ENCODE measurements at regions not wholly inside any gene's neighbourhood (a gene's known extent, or its start where the extent isn't known, plus 50 kb on each side); places are given as distances from the start of the nearest gene placed in this dataset.

DNA sequence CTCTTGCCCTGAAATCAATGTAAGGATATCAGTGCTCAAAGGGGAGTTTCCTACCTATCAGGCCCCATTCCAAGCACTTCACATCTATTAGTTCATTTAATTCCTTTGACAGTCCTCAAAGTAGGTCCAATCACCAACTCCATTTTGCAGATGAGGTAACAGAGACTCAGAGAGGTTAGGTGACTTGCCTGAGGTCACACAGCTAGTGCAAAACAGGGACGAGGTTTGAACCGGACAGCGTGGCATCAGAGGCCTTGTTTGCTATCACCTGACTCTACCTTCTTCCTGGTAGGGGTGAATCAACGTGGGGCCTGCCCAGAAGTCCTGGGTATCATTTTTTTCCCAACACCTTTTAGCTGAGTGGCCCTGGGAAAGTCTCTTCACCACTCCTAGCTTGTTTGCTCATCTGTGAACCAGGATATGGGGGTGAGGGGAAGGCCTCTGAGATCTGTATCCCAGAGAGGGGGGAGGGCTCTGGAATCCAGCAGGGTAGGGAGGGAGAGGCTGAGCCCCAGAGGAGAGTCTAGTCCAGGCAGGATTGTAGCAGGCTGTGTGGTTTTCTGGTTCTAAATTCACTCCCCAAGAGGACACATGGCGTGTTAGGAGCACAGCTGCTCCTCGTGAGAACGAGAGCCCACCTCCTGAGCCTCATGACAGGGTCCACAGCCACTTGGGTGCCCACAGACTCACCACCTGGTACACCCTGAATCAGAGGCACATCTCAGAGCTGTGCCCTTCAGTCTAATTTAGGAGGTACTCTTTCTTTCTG lies 174.7 kb downstream of the MN1 start:
- no peak overlapping the region for H3K27ac ChIP-seq (ENCODE audit: low read depth, low read length)
- H3K9me3 ChIP-seq (ENCODE audit: control insufficient read depth, insufficient read depth, low read length): no peaks in the 10 kb centered on the region
- no peaks in the 10 kb centered on the region for H3K27me3 ChIP-seq (ENCODE audit: control insufficient read depth, insufficient read depth, low read length)
- peaks cover 15% of the 10 kb centered on the region for H3K4me1 ChIP-seq (ENCODE audit: control insufficient read depth, insufficient read depth, low read length)
- no peak overlapping the region for H3K9ac ChIP-seq (ENCODE audit: low read depth, low read length)
- no peak overlapping the region for H3K4me3 ChIP-seq (ENCODE audit: low read depth, low read length)
- no peaks in the 10 kb centered on the region for H3K36me3 ChIP-seq (ENCODE audit: control insufficient read depth, insufficient read depth, low read length)

DNA sequence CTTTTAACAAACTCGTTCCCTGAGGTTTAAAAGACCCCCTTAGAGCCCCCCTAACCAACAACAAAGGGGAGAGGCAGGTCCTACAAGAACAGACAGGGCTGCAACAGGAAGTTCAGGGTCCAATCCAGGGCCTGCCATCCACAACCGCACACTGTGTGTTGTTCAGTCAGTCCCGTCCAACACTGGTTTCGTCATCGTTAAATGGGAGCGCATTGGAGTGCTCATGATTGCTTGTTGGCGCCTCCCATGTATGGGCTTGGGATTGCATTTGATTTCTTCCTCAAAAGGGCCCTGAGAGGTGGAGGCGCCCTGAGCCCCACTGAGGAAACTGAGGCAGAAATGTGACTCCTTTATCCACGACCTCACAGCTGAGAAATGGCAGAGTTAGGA lies 174.1 kb downstream of the MN1 start:
- peaks cover 15% of the 10 kb centered on the region for H3K4me1 ChIP-seq (ENCODE audit: control insufficient read depth, insufficient read depth, low read length)
- no peaks in the 10 kb centered on the region for H3K9me3 ChIP-seq (ENCODE audit: control insufficient read depth, insufficient read depth, low read length)
- H3K4me3 ChIP-seq (ENCODE audit: low read depth, low read length): no peak overlapping the region
- no peaks in the 10 kb centered on the region for H3K36me3 ChIP-seq (ENCODE audit: control insufficient read depth, insufficient read depth, low read length)
- no peaks in the 10 kb centered on the region for H3K27me3 ChIP-seq (ENCODE audit: control insufficient read depth, insufficient read depth, low read length)
- no peak overlapping the region for H3K27ac ChIP-seq (ENCODE audit: low read depth, low read length)
- no peak overlapping the region for H3K9ac ChIP-seq (ENCODE audit: low read depth, low read length)

DNA sequence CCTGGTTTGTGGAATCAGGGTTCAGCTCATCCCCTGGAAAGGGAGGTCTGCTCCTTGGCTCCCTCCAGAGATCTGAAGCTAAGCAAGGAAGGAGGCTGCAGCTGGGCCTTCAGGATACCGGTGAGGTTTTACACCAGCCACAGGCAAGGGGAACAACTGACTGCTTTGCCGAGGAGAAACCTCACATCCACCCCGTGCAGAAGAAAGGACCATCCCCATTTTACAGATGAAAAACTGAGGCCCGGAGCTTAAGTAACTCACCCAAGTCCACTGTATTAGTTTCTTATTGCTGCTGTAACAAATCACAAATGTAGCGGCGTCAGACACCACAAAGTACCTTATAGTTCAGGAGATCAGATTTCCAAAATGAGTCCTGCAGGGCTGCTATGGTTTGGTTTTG lies 173.7 kb downstream of the MN1 start:
- peaks cover 15% of the 10 kb centered on the region for H3K4me1 ChIP-seq (ENCODE audit: control insufficient read depth, insufficient read depth, low read length)
- H3K27ac ChIP-seq (ENCODE audit: low read depth, low read length): no peak overlapping the region
- H3K27me3 ChIP-seq (ENCODE audit: control insufficient read depth, insufficient read depth, low read length): no peaks in the 10 kb centered on the region
- H3K9me3 ChIP-seq (ENCODE audit: control insufficient read depth, insufficient read depth, low read length): no peaks in the 10 kb centered on the region
- H3K36me3 ChIP-seq (ENCODE audit: control insufficient read depth, insufficient read depth, low read length): no peaks in the 10 kb centered on the region
- H3K4me3 ChIP-seq (ENCODE audit: low read depth, low read length): no peak overlapping the region
- H3K9ac ChIP-seq (ENCODE audit: low read depth, low read length): no peak overlapping the region

DNA sequence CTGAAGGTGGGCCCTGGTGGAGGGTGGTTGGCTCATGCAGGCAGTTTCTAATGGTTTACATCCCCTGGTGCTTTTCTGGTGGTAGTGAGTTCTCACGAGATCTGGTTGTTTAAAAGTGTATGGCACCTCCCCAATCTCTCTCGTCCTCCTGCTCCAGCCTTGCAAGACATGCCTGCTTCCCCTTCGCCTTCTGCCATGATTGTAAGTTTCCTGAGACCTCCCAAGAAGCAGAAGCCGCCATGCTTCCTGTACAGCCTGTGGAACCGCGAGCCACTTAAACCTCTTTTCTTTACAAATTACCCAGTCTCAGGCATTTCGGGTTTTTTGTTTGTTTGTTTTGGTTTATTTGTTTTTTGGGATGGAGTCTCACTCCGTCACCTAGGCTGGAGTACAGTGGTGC lies 173.2 kb downstream of the MN1 start:
- no peaks in the 10 kb centered on the region for H3K9me3 ChIP-seq (ENCODE audit: control insufficient read depth, insufficient read depth, low read length)
- H3K27ac ChIP-seq (ENCODE audit: low read depth, low read length): no peak overlapping the region
- H3K27me3 ChIP-seq (ENCODE audit: control insufficient read depth, insufficient read depth, low read length): no peaks in the 10 kb centered on the region
- H3K4me3 ChIP-seq (ENCODE audit: low read depth, low read length): no peak overlapping the region
- peaks cover 15% of the 10 kb centered on the region for H3K4me1 ChIP-seq (ENCODE audit: control insufficient read depth, insufficient read depth, low read length)
- H3K36me3 ChIP-seq (ENCODE audit: control insufficient read depth, insufficient read depth, low read length): no peaks in the 10 kb centered on the region
- no peak overlapping the region for H3K9ac ChIP-seq (ENCODE audit: low read depth, low read length)

DNA sequence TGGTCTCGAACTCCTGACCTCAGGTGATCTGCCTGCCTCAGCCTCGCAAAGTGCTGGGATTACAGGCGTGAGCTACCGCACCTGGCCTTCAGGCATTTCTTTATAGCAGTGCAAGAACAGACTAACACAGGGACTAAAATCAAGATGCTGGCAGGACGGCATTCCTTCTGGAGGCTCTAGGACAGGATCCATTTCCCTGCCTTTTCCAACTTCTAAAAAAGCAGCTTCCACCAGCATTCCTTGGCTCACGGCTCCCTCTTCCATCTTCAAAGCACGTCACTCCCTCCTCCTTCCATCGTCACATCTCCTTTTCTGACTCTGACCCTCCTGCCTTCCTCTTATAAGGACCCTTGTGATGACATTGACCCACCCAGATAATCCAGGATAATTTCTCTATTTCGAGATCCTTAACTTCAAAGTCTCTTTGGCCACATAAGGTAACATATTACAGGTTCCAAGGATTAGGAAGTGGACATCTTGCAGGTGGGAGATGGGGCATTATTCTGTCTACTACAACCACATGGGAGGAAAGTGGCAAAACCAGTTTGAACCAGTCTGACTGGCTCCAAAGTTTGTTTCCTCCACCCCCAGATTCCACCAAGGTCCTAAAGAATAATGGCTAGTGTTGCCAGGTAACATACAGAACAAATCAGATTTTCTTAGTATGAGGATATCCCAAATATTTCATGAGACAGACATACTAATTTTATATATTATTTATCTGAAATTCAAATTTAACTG lies 172.5 kb downstream of the MN1 start:
- Histone ChIP-seq H3K27me3 (ENCODE audit: control insufficient read depth, insufficient read depth, low read length) (no peaks in the 10 kb centered on the region), H3K27ac (ENCODE audit: low read depth, low read length) (no peak overlapping the region)

DNA sequence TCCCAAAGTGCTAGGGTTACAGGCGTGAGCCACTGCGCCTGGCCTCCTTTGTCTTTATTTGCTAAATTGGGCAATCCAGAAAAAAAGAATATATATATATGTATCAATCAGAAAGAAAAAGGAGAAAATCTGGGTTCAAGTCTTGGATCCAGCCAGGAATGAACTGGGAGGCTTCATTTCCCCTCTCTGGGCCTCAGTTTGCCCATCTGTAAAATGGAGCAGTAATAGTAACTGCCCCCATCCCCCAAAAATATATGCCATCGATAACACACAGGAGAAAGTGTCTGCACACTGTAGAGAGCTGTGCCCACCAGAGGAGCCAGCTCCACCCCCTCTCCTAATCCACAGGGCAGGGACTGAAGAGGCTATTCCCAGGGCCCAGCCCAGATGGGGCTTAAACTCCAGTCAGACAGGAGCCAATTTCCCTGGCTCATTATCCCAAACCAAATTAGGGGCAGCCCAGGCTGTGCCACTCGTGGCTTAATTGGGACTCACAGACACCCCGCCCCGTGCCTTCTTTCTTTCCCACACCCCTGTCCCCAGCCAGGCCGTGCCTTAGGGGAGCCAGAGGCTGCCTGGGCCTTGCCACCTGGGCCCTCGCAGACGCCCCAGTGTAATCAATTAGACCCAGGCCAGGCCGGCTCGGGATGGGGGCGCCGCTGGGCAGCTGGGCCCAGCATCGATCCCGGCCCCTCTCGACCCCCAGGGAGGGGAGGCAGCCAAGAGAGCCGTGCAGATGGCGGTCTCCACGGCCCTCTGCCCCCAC lies 171.5 kb downstream of the MN1 start:
- Histone ChIP-seq H3K27ac (ENCODE audit: low read depth, low read length) (peak overlapping the region; percentile 35), H3K9me3 (ENCODE audit: control insufficient read depth, insufficient read depth, low read length) (no peaks in the 10 kb centered on the region), H3K27me3 (ENCODE audit: control insufficient read depth, insufficient read depth, low read length) (no peaks in the 10 kb centered on the region), H3K4me1 (ENCODE audit: control insufficient read depth, insufficient read depth, low read length) (peaks cover 15% of the 10 kb centered on the region), H3K4me3 (ENCODE audit: low read depth, low read length) (no peak overlapping the region), H3K9ac (ENCODE audit: low read depth, low read length) (no peak overlapping the region), H3K36me3 (ENCODE audit: control insufficient read depth, insufficient read depth, low read length) (no peaks in the 10 kb centered on the region)

More for the DNA sequence above, 172.5 kb downstream of the MN1 start:
- H3K4me1 ChIP-seq (ENCODE audit: control insufficient read depth, insufficient read depth, low read length): peaks cover 15% of the 10 kb centered on the region
- no peaks in the 10 kb centered on the region for H3K36me3 ChIP-seq (ENCODE audit: control insufficient read depth, insufficient read depth, low read length)
- no peak overlapping the region for H3K4me3 ChIP-seq (ENCODE audit: low read depth, low read length)
- no peaks in the 10 kb centered on the region for H3K9me3 ChIP-seq (ENCODE audit: control insufficient read depth, insufficient read depth, low read length)
- no peak overlapping the region for H3K9ac ChIP-seq (ENCODE audit: low read depth, low read length)

DNA sequence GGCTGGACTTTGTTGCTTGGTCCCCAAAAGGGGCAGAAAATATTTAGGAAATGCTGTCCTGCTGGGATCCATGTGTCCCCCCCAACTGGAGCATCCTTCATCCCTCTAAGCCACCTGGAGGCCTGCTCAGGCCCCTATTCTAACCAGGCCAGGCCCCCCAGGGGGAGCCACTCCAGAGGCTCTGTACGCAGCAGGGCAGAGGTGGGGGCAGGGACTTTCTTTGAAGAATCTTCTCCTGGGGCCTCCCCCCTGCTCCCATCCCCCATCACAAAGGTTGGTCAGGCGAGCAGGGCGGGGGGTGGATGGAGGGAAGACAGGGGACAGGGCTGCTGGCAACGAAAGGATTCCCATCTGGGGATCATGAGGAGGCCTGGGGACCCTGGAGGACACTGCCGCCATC lies 170.8 kb downstream of the MN1 start:
- peaks cover 15% of the 10 kb centered on the region for H3K4me1 ChIP-seq (ENCODE audit: control insufficient read depth, insufficient read depth, low read length)
- H3K27ac ChIP-seq (ENCODE audit: low read depth, low read length): peak overlapping the region; percentile 35
- no peaks in the 10 kb centered on the region for H3K27me3 ChIP-seq (ENCODE audit: control insufficient read depth, insufficient read depth, low read length)
- H3K9ac ChIP-seq (ENCODE audit: low read depth, low read length): no peak overlapping the region
- no peaks in the 10 kb centered on the region for H3K9me3 ChIP-seq (ENCODE audit: control insufficient read depth, insufficient read depth, low read length)
- no peaks in the 10 kb centered on the region for H3K36me3 ChIP-seq (ENCODE audit: control insufficient read depth, insufficient read depth, low read length)
- H3K4me3 ChIP-seq (ENCODE audit: low read depth, low read length): 0 out of 2 replicates have a peak overlapping the region, but pooled peaks have one; percentile 7

DNA sequence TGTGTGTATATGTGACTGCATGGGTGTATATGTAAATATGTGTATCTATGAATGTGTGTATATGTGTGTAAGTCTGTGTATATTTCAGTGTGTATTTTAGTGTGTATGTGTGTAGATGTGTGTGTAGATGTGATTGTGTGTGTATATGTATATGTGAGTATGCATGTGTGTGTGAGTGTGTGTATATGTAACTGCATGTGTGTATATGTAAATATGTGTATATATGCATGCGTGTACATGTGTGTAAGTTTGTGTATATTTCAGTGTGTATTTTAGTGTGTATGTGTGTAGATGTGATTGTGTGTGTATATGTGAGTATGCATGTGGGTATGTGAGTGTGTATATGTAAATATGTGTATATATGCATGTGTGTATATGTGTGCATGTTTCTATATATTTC lies 169.9 kb downstream of the MN1 start:
- H3K27ac ChIP-seq (ENCODE audit: low read depth, low read length): no peak overlapping the region

DNA sequence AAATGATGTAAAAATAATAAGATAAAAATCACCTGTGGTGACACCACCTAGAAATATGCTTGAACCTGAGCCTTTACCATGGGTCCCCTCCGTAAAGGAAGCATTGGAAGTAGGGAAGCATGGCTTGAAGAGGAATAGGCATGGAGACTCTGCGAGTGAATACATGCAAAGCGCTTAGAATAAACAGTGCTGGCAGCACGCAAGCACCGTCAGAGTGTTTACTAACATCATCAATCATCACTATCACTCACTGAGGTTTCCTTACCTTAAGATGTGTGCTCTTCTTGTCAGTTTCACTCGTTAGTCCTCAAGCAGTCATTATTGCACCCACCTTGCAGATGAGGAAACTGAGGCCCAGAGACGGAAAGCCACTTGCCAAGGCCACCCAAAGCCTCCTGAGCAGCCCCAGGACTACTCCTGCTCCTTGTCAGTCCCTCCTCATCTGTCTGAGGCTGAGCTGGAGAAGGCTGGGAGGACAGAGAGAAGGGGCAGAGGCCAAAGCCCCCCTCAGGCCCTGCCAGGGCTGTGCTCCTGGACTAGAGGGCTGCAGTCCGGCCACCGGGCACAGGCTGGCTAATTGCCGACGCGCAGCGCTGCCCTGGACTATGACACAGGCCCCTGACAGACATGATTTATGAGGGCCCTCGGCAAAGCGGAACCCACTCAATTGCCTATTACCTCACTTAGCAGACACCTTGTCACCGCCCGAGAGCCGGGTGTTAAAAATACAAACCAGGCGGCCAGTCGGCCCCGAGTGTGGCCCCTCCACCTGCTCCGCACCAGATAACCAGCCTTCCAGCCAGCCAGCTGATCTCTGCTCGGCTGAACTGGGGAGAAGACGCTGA lies 168.9 kb downstream of the MN1 start:
- Histone ChIP-seq H3K36me3 (ENCODE audit: control insufficient read depth, insufficient read depth, low read length) (no peaks in the 10 kb centered on the region), H3K9ac (ENCODE audit: low read depth, low read length) (no peak overlapping the region), H3K27ac (ENCODE audit: low read depth, low read length) (no peak overlapping the region), H3K4me1 (ENCODE audit: control insufficient read depth, insufficient read depth, low read length) (peaks cover 18% of the 10 kb centered on the region), H3K9me3 (ENCODE audit: control insufficient read depth, insufficient read depth, low read length) (no peaks in the 10 kb centered on the region), H3K4me3 (ENCODE audit: low read depth, low read length) (no peak overlapping the region), H3K27me3 (ENCODE audit: control insufficient read depth, insufficient read depth, low read length) (no peaks in the 10 kb centered on the region)

More for the DNA sequence above, 169.9 kb downstream of the MN1 start:
- Histone ChIP-seq H3K27me3 (ENCODE audit: control insufficient read depth, insufficient read depth, low read length) (no peaks in the 10 kb centered on the region), H3K4me1 (ENCODE audit: control insufficient read depth, insufficient read depth, low read length) (peaks cover 15% of the 10 kb centered on the region), H3K9me3 (ENCODE audit: control insufficient read depth, insufficient read depth, low read length) (no peaks in the 10 kb centered on the region), H3K4me3 (ENCODE audit: low read depth, low read length) (no peak overlapping the region), H3K36me3 (ENCODE audit: control insufficient read depth, insufficient read depth, low read length) (no peaks in the 10 kb centered on the region), H3K9ac (ENCODE audit: low read depth, low read length) (no peak overlapping the region)

DNA sequence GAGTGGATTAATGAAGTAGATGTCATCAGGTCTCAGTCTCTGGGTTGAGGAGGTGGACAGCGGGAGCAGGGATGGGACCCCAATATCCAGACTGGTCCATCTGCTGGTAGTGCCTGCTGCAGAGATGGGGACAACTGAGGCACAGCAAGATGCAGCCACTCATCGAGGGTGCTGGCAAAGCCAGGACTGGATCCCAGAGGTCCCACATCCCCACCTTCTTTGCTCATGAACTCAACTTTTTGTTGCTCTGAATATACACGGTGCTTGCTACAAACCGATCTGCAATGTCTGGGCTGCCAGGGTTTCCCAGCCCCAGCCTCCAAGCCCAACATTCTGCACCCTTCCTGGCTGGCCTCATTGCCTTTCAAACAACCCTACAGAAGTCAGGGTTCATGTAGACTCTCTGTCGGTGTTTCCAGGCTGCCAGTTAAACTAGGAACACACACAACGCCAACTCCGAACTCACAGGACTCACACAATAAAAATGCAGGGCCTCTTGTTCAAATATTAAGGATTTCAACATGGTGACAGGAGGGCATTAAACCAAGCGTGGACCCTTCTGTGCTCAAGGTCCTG lies 168.2 kb downstream of the MN1 start:
- H3K27ac ChIP-seq (ENCODE audit: low read depth, low read length): no peak overlapping the region
- no peaks in the 10 kb centered on the region for H3K27me3 ChIP-seq (ENCODE audit: control insufficient read depth, insufficient read depth, low read length)
- no peak overlapping the region for H3K9ac ChIP-seq (ENCODE audit: low read depth, low read length)
- H3K36me3 ChIP-seq (ENCODE audit: control insufficient read depth, insufficient read depth, low read length): no peaks in the 10 kb centered on the region
- peaks cover 25% of the 10 kb centered on the region for H3K4me1 ChIP-seq (ENCODE audit: control insufficient read depth, insufficient read depth, low read length)
- H3K9me3 ChIP-seq (ENCODE audit: control insufficient read depth, insufficient read depth, low read length): no peaks in the 10 kb centered on the region
- H3K4me3 ChIP-seq (ENCODE audit: low read depth, low read length): no peak overlapping the region

All from HUES48 (cell line).